Activated CD8-positive, alpha-beta T cell treated with anti-CD3 and anti-CD28 coated beads for 36 hours (primary cell): ENCODE measurements at regions not wholly inside any gene's neighbourhood (a gene's known extent, or its start where the extent isn't known, plus 50 kb on each side); places are given as distances from the start of the nearest gene placed in this dataset.

Source experiments
- ATAC-seq: fragments of 200-7000 bp; cut with Tn5 transposase; one replicate; pipeline ENCODE4 v1.10.0; 2021; ENCODE audit warnings: mild to moderate bottlenecking, moderate library complexity
- CTCF ChIA-PET: fragments of 350-600 bp; sonication (Branson Sonifier 250); formaldehyde crosslinking; loops from one replicate; lab custom pipeline; 2021; ENCODE audit warnings: antibody characterized with exemption; lab: Charles Lee
- POLR2A ChIA-PET: fragments of 350-600 bp; sonication (Branson Sonifier 250); formaldehyde crosslinking; loops from one replicate; lab custom pipeline; 2021; ENCODE audit warnings: antibody characterized with exemption; lab: Charles Lee
- DNase-seq: peaks from one replicate; pipeline ENCODE4 v3.0.0-alpha.2; 2020
- H3K27ac Mint-ChIP-seq: one replicate; pipeline ENCODE4 v1.8.0; 2021; ENCODE audit warnings: mild to moderate bottlenecking, mixed read lengths
- H3K27me3 Mint-ChIP-seq: one replicate; pipeline ENCODE4 v1.8.0; 2021; ENCODE audit warnings: mixed read lengths
- H3K36me3 Mint-ChIP-seq: one replicate; pipeline ENCODE4 v1.8.0; 2021; ENCODE audit warnings: low read depth, mixed read lengths
- H3K4me1 Mint-ChIP-seq: one replicate; pipeline ENCODE4 v1.8.0; 2021; ENCODE audit warnings: low read depth, mixed read lengths
- H3K4me3 Mint-ChIP-seq: one replicate; pipeline ENCODE4 v1.8.0; 2021; ENCODE audit warnings: mild to moderate bottlenecking, moderate library complexity, mixed read lengths
- H3K9me3 Mint-ChIP-seq: one replicate; pipeline ENCODE4 v1.8.0; 2021; ENCODE audit warnings: mixed read lengths
- CTCF ChIP-seq: fragments of 200-600 bp; IDR thresholded peaks from one replicate; pipeline ENCODE4 v1.8.0; 2022; ENCODE audit warnings: antibody characterized with exemption, mild to moderate bottlenecking
- intact Hi-C: fragments of 100-400 bp; cut with micrococcal nuclease; formaldehyde crosslinking; loops from one replicate; pipeline ENCODE4 v1.10.0; 2022

GRCh38 chr3:7953449-7954014, 548.1 kb upstream of the LMCD1 start:
- Mint-ChIP-seq H3K27ac (no peak overlapping the region), H3K27me3 (no peaks in the 10 kb centered on the region), H3K36me3 (no peaks in the 10 kb centered on the region), H3K4me3 (no peak overlapping the region), H3K4me1 (no peaks in the 10 kb centered on the region), H3K9me3 (no peaks in the 10 kb centered on the region)
- ATAC-seq: no peak
- CTCF ChIA-PET: interaction anchor here (0.7 kb wide), 1 partner anchor 9 kb away, joined by 4 read pairs; no protein-coding TSS in a partner anchor
- intact Hi-C loops: no loop called here
- POLR2A ChIA-PET: no interaction called here
- no peak for DNase-seq
- no peak for TF ChIP-seq CTCF

GRCh38 chr3:7957024-7957423, 544.6 kb upstream of the LMCD1 start:
- no peaks in the 10 kb centered on the region for H3K4me1 Mint-ChIP-seq
- no peak overlapping the region for H3K27ac Mint-ChIP-seq
- no peaks in the 10 kb centered on the region for H3K27me3 Mint-ChIP-seq
- intact Hi-C loops: no loop called here
- H3K4me3 Mint-ChIP-seq: no peak overlapping the region
- ATAC-seq: no peak
- no peaks in the 10 kb centered on the region for H3K9me3 Mint-ChIP-seq
- no peak for TF ChIP-seq CTCF
- H3K36me3 Mint-ChIP-seq: no peaks in the 10 kb centered on the region
- DNase-seq: no peak
- ChIA-PET POLR2A (no interaction called here), CTCF (no interaction called here)

- ATAC-seq (no peak), DNase-seq (no peak)
- ChIA-PET POLR2A (no interaction called here), CTCF (no interaction called here)
- no peaks in the 10 kb centered on the region for H3K9me3 Mint-ChIP-seq
- no peak overlapping the region for H3K4me3 Mint-ChIP-seq
- no peaks in the 10 kb centered on the region for H3K36me3 Mint-ChIP-seq
- no peaks in the 10 kb centered on the region for H3K4me1 Mint-ChIP-seq
- TF ChIP-seq CTCF: no peak
- H3K27me3 Mint-ChIP-seq: no peaks in the 10 kb centered on the region
- no peak overlapping the region for H3K27ac Mint-ChIP-seq
- intact Hi-C loops: no loop called here
Measured at GRCh38 chr3:7959094-7959493, 542.5 kb upstream of the LMCD1 start.

- POLR2A ChIA-PET: no interaction called here
- intact Hi-C loops: no loop called here
- no peak overlapping the region for H3K27ac Mint-ChIP-seq
- H3K4me1 Mint-ChIP-seq: no peaks in the 10 kb centered on the region
- CTCF ChIA-PET: no interaction called here
- no peaks in the 10 kb centered on the region for H3K9me3 Mint-ChIP-seq
- H3K36me3 Mint-ChIP-seq: no peaks in the 10 kb centered on the region
- ATAC-seq (no peak), DNase-seq (no peak)
- no peak for TF ChIP-seq CTCF
- H3K4me3 Mint-ChIP-seq: no peak overlapping the region
- H3K27me3 Mint-ChIP-seq: no peaks in the 10 kb centered on the region
Measured at GRCh38 chr3:7960601-7961000, 541.0 kb upstream of the LMCD1 start.

GRCh38 chr3:7962301-7962700, 539.3 kb upstream of the LMCD1 start:
- Mint-ChIP-seq H3K27ac (no peak overlapping the region), H3K9me3 (no peaks in the 10 kb centered on the region), H3K36me3 (no peaks in the 10 kb centered on the region), H3K4me1 (no peaks in the 10 kb centered on the region), H3K27me3 (no peaks in the 10 kb centered on the region), H3K4me3 (no peak overlapping the region)
- DNase-seq (no peak), ATAC-seq (no peak)
- ChIA-PET CTCF (interaction anchor here (1.0 kb wide), 1 partner anchor 9 kb away, joined by 4 read pairs; no protein-coding TSS in a partner anchor), POLR2A (no interaction called here)
- no peak for TF ChIP-seq CTCF
- intact Hi-C loops: no loop called here
